ENCODE measurements at regions not wholly inside any gene's neighbourhood (a gene's known extent, or its start where the extent isn't known, plus 50 kb on each side); places are given as distances from the start of the nearest gene placed in this dataset.

GRCh38 chr12:84692071-84692470 lies 220.5 kb downstream of the SLC6A15 start:
- ChIA-PET CTCF (no interaction called here), POLR2A (no interaction called here)
- TF ChIP-seq CTCF (IDR thresholded peaks at IDR 0.05): no peak
- no peak for TF ChIP-seq EZH2 (IDR thresholded peaks at IDR 0.05; ENCODE audit: borderline replicate concordance, insufficient read depth, low read depth, low read length, poor library complexity, severe bottlenecking)
- no peak overlapping the region for H2AFZ ChIP-seq (ENCODE audit: insufficient read depth, low read depth, low read length, poor library complexity, severe bottlenecking)
- intact Hi-C loops (cut with micrococcal nuclease): no loop called here
- H3K4me3 Mint-ChIP-seq: no peak overlapping the region
- no peak for DNase-seq
- H3K4me3 ChIP-seq (ENCODE audit: control extremely low read depth in 1 of 5, extremely low read depth in 1 of 5, insufficient read depth in 1 of 5, low read depth in 2 of 5, low read length in 4 of 5): no peak overlapping the region
- no peak overlapping the region for H3K27ac ChIP-seq (ENCODE audit: low read length in 2 of 2)
- H3K4me1 ChIP-seq (ENCODE audit: control insufficient read depth in 2 of 2, insufficient read depth in 2 of 2, low read length in 2 of 2): no peaks in the 10 kb centered on the region
- no peaks in the 10 kb centered on the region for H3K4me1 Mint-ChIP-seq
- no peaks in the 10 kb centered on the region for H3K9me3 Mint-ChIP-seq (ENCODE audit: insufficient read depth)
- H3K4me2 ChIP-seq (replicated peaks; ENCODE audit: low read depth, low read length, poor library complexity, severe bottlenecking): no peak overlapping the region
- H3K79me2 ChIP-seq (ENCODE audit: control insufficient read depth, insufficient read depth, low read length): no peaks in the 10 kb centered on the region
- H3K36me3 ChIP-seq (replicated peaks in 1 of 2; ENCODE audit: control extremely low read depth in 1 of 2, control insufficient read depth in 1 of 2, extremely low read depth in 1 of 2, insufficient read depth in 2 of 2, low read length in 1 of 2): no peaks in the 10 kb centered on the region
- no peak for ATAC-seq (ENCODE audit: low read depth)
- no peak overlapping the region for H3K27ac Mint-ChIP-seq
- no peaks in the 10 kb centered on the region for H3K9me3 ChIP-seq (ENCODE audit: control extremely low read depth in 1 of 3, control insufficient read depth in 2 of 3, insufficient read depth in 1 of 3, low read length in 2 of 3)
- H3K9ac ChIP-seq (ENCODE audit: low read length): no peak overlapping the region
- no peaks in the 10 kb centered on the region for H3K27me3 Mint-ChIP-seq
- H4K20me1 ChIP-seq (ENCODE audit: control insufficient read depth, insufficient read depth, low read length, poor library complexity, severe bottlenecking): no peaks in the 10 kb centered on the region
- H3K27me3 ChIP-seq (replicated peaks in 1 of 4; ENCODE audit: control extremely low read depth in 1 of 4, control insufficient read depth in 3 of 4, insufficient read depth in 4 of 4, low read length in 3 of 4): no peaks in the 10 kb centered on the region

- WGBS (ENCODE audit: insufficient coverage): no CpG with 5 or more reads among the region's 1 CpG
- H3K27me3 ChIP-seq (replicated peaks in 1 of 4; ENCODE audit: control extremely low read depth in 1 of 4, control insufficient read depth in 3 of 4, insufficient read depth in 4 of 4, low read length in 3 of 4): no peaks in the 10 kb centered on the region
- ATAC-seq (ENCODE audit: low read depth) (no peak), DNase-seq (no peak)
- no peak overlapping the region for H2AFZ ChIP-seq (ENCODE audit: insufficient read depth, low read depth, low read length, poor library complexity, severe bottlenecking)
- ChIA-PET CTCF (no interaction called here), POLR2A (no interaction called here)
- H3K4me3 ChIP-seq (ENCODE audit: control extremely low read depth in 1 of 5, extremely low read depth in 1 of 5, insufficient read depth in 1 of 5, low read depth in 2 of 5, low read length in 4 of 5): no peak overlapping the region
- H3K4me1 ChIP-seq (ENCODE audit: control insufficient read depth in 2 of 2, insufficient read depth in 2 of 2, low read length in 2 of 2): no peaks in the 10 kb centered on the region
- Mint-ChIP-seq H3K27ac (no peak overlapping the region), H3K27me3 (no peaks in the 10 kb centered on the region), H3K4me1 (no peaks in the 10 kb centered on the region), H3K9me3 (ENCODE audit: insufficient read depth) (no peaks in the 10 kb centered on the region), H3K4me3 (no peak overlapping the region)
- no peak overlapping the region for H3K27ac ChIP-seq (ENCODE audit: low read length in 2 of 2)
- no peak overlapping the region for H3K9ac ChIP-seq (ENCODE audit: low read length)
- H3K4me2 ChIP-seq (replicated peaks; ENCODE audit: low read depth, low read length, poor library complexity, severe bottlenecking): no peak overlapping the region
- H3K9me3 ChIP-seq (ENCODE audit: control extremely low read depth in 1 of 3, control insufficient read depth in 2 of 3, insufficient read depth in 1 of 3, low read length in 2 of 3): no peaks in the 10 kb centered on the region
- intact Hi-C loops (cut with micrococcal nuclease): no loop called here
- no peaks in the 10 kb centered on the region for H4K20me1 ChIP-seq (ENCODE audit: control insufficient read depth, insufficient read depth, low read length, poor library complexity, severe bottlenecking)
- TF ChIP-seq CTCF (IDR thresholded peaks at IDR 0.05): no peak
- no peak for TF ChIP-seq EZH2 (IDR thresholded peaks at IDR 0.05; ENCODE audit: borderline replicate concordance, insufficient read depth, low read depth, low read length, poor library complexity, severe bottlenecking)
- no peaks in the 10 kb centered on the region for H3K79me2 ChIP-seq (ENCODE audit: control insufficient read depth, insufficient read depth, low read length)
- no peaks in the 10 kb centered on the region for H3K36me3 ChIP-seq (replicated peaks in 1 of 2; ENCODE audit: control extremely low read depth in 1 of 2, control insufficient read depth in 1 of 2, extremely low read depth in 1 of 2, insufficient read depth in 2 of 2, low read length in 1 of 2)
These were observed 221.3 kb downstream of the SLC6A15 start for GRCh38 chr12:84691266-84691665.

Measured in B cell (primary cell).